ENCODE measurements at regions not wholly inside any gene's neighbourhood (a gene's known extent, or its start where the extent isn't known, plus 50 kb on each side); places are given as distances from the start of the nearest gene placed in this dataset.

GRCh38 chr5:4977416-4978110 lies 162.6 kb upstream of the ADAMTS16 start:
- H3K27ac ChIP-seq: no peak overlapping the region
- 26 to 33% (median 26%) methylated on average over 5 of the region's 5 CpGs for WGBS, 3 donors
- intact Hi-C loops (cut with DNase I): no loop called here
- no peak for DNase-seq
- no peaks in the 10 kb centered on the region for H3K27me3 ChIP-seq
- H3K4me1 ChIP-seq (ENCODE audit: insufficient read depth): peaks cover 6% of the 10 kb centered on the region
- TF ChIP-seq EP300 (IDR thresholded peaks at IDR 0.05) (no peak), POLR2A (IDR thresholded peaks at IDR 0.05) (no peak), CTCF (IDR thresholded peaks at IDR 0.05) (no peak)
- no peak overlapping the region for H3K4me3 ChIP-seq
- no peaks in the 10 kb centered on the region for H3K9me3 ChIP-seq
- H3K36me3 ChIP-seq: no peaks in the 10 kb centered on the region

- 96 to 97% (median 97%) methylated on average over 5 of the region's 5 CpGs for WGBS, 3 donors
- intact Hi-C loops (cut with DNase I): loop anchor here in 1 of 4 donors (10.0 kb wide), 1 partner anchor 75 kb away; no protein-coding TSS in a partner anchor
- no peak for DNase-seq
- Histone ChIP-seq H3K36me3 (no peaks in the 10 kb centered on the region), H3K4me3 (no peak overlapping the region), H3K9me3 (no peaks in the 10 kb centered on the region), H3K27ac (no peak overlapping the region), H3K4me1 (ENCODE audit: insufficient read depth) (peaks cover 10% of the 10 kb centered on the region), H3K27me3 (no peaks in the 10 kb centered on the region)
- no peak for TF ChIP-seq POLR2A (IDR thresholded peaks at IDR 0.05)
- no peak for TF ChIP-seq EP300 (IDR thresholded peaks at IDR 0.05)
- no peak for TF ChIP-seq CTCF (IDR thresholded peaks at IDR 0.05)
These were observed 159.9 kb upstream of the ADAMTS16 start for GRCh38 chr5:4980201-4980600.

GRCh38 chr5:4981608-4982007 lies 158.5 kb upstream of the ADAMTS16 start:
- no peak overlapping the region for H3K27ac ChIP-seq
- no peak for DNase-seq
- no peaks in the 10 kb centered on the region for H3K36me3 ChIP-seq
- H3K9me3 ChIP-seq: no peaks in the 10 kb centered on the region
- TF ChIP-seq CTCF (IDR thresholded peaks at IDR 0.05) (no peak), EP300 (IDR thresholded peaks at IDR 0.05) (no peak), POLR2A (IDR thresholded peaks at IDR 0.05) (no peak)
- H3K4me1 ChIP-seq (ENCODE audit: insufficient read depth): peaks cover 7% of the 10 kb centered on the region
- intact Hi-C loops (cut with DNase I): loop anchor here in 1 of 4 donors (10.0 kb wide), 1 partner anchor 77 kb away; no protein-coding TSS in a partner anchor
- H3K27me3 ChIP-seq: no peaks in the 10 kb centered on the region
- H3K4me3 ChIP-seq: no peak overlapping the region
- 83 to 91% (median 87%) methylated on average over 3 of the region's 3 CpGs for WGBS, 3 donors

- Histone ChIP-seq H3K4me3 (no peak overlapping the region), H3K36me3 (no peaks in the 10 kb centered on the region), H3K27me3 (no peaks in the 10 kb centered on the region), H3K9me3 (no peaks in the 10 kb centered on the region), H3K27ac (no peak overlapping the region), H3K4me1 (ENCODE audit: insufficient read depth) (peaks cover 9% of the 10 kb centered on the region)
- DNase-seq: no peak
- 3 to 18% (median 7%) methylated on average over 3 of the region's 3 CpGs for WGBS, 3 donors
- intact Hi-C loops (cut with DNase I): loop anchor here in 1 of 4 donors (10.0 kb wide), 1 partner anchor 79 kb away; no protein-coding TSS in a partner anchor
- TF ChIP-seq CTCF (IDR thresholded peaks at IDR 0.05): no peak
These were observed 156.4 kb upstream of the ADAMTS16 start for GRCh38 chr5:4983701-4984100.

All from ovary (tissue), 7 donors.